ENCODE measurements at regions not wholly inside any gene's neighbourhood (a gene's known extent, or its start where the extent isn't known, plus 50 kb on each side); places are given as distances from the start of the nearest gene placed in this dataset.
A peak's percentile ranks its signal among the peaks of the same experiment; 100 is the strongest.

DNA sequence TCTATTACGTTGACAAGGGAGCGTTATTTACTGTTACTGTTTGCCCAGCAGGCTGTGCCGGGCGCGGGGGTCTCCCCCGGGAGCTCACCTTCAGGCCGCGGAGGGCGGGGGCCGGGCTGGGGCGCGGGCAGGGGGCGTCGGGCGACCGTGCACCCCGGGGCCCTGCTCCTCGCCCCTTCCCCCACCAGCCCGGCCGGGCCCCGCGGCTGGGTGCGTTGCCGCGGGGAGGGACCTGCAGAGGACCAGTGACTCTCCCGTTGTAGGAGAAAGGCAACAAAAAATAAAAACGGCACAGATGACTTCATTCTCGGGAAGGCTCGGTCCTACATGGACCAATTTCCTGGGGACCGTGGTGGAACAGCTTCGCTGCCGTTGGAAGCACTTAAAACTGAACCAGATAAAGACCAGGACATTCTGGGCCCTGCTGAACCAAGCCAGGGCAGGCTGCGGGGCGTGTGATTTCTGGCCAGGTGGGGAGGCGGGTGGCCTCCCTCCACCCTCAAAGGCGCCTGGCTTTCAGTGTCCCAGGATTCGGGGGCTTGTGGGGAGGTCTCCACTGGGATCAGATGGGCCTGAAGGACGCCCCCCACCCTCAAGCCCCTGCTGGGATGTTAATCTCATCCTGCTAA, 57.4 kb downstream of the IGLL1 start:
- DNase-seq: no peak
- Mint-ChIP-seq H3K36me3 (no peaks in the 10 kb centered on the region), H3K4me1 (peaks cover 0 to 9% of the 10 kb centered on the region in 2 donors), H3K9me3 (no peaks in the 10 kb centered on the region), H3K4me3 (peak overlapping the region; percentile 68 to 69), H3K27ac (no peak overlapping the region), H3K27me3 (peaks cover 21 to 31% of the 10 kb centered on the region in 2 donors)
- ATAC-seq (replicated peaks): no peak

- Mint-ChIP-seq H3K27ac (no peak overlapping the region), H3K4me1 (peaks cover 0 to 5% of the 10 kb centered on the region in 2 donors), H3K27me3 (peaks cover 23 to 27% of the 10 kb centered on the region in 2 donors), H3K4me3 (peak overlapping the region; percentile 68 to 69), H3K36me3 (no peaks in the 10 kb centered on the region), H3K9me3 (no peaks in the 10 kb centered on the region)
- ATAC-seq (replicated peaks) (peak; percentile 96 to 98), DNase-seq (peak; percentile 75)
These were observed 58.5 kb downstream of the IGLL1 start for GRCh38 chr22:23521441-23522113.

DNA sequence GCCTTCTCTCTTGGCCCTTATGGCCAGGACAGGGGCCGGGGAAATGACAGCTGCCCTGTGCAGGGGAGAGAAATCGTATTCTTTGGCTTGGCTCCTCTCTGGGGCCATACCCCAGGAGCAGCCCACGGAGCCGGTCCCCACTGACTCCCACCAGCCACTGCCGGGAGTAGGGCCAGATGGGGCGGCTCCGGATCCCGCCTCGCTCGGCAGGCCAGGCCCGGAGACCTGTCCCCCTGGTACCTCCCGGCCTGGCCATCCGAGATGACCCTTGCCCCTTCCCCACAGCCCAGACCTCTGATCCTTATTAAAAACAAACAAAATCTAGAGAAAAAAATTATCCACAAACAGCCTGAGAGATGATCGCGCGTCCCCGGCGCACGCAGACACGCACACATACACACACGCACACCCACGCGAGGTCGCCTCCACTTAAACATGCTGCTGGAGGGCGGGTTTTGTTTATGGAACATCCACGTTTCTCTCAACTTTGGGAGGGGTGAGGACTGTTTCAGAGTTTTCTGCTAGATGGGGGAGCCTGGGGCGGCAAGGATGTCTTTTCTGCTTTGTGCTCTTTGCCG, 59.1 kb downstream of the IGLL1 start:
- DNase-seq: no peak
- no peak for ATAC-seq (replicated peaks)
- H3K27ac Mint-ChIP-seq: no peak overlapping the region

DNA sequence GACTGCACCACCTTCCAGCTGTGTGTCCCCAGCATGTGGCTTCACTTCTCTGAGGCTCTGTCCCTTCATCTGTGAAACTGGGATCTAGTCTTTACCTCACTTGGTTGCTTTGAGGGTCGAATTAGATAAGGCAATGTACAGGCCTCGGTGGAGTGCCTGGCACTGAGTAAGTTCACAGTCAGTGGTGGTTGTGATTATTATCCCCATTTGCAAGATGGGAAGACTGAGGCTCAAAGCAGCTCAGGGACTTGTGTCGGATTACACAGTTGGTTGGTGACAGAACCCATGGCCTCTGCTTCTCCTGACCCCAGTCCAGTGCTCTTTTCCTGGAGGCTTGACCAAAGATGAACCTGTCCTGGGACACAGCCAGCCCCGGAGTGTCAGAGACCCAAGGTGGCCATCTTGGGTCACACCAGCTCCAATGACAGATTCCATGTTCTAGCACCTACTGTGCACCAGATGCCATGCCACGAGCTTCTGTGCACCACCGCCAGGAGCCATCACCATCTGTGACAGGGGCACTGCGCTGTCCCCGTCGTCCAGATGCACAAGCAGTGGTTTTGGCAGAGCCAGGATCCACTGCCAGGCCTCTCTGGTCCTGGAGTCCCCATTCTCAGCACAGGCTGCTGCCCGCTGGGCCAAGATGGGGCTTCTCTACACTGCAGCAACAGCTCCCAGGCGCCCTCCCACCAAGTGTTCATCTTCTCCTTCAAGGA, 60.5 kb downstream of the IGLL1 start:
- no peak for DNase-seq
- Mint-ChIP-seq H3K27me3 (peaks cover 23 to 27% of the 10 kb centered on the region in 2 donors), H3K4me3 (no peak overlapping the region), H3K36me3 (no peaks in the 10 kb centered on the region), H3K4me1 (peaks cover 0 to 5% of the 10 kb centered on the region in 2 donors), H3K9me3 (no peaks in the 10 kb centered on the region), H3K27ac (no peak overlapping the region)
- no peak for ATAC-seq (replicated peaks)

More for the DNA sequence above, 59.1 kb downstream of the IGLL1 start:
- Mint-ChIP-seq H3K27me3 (peaks cover 23 to 27% of the 10 kb centered on the region in 2 donors), H3K9me3 (no peaks in the 10 kb centered on the region), H3K4me1 (peaks cover 0 to 5% of the 10 kb centered on the region in 2 donors), H3K36me3 (no peaks in the 10 kb centered on the region), H3K4me3 (peak overlapping the region; percentile 57 to 68)

- Mint-ChIP-seq H3K36me3 (no peaks in the 10 kb centered on the region), H3K4me1 (peaks cover 0 to 5% of the 10 kb centered on the region in 2 donors), H3K27ac (no peak overlapping the region), H3K27me3 (peaks cover 20 to 27% of the 10 kb centered on the region in 2 donors), H3K9me3 (no peaks in the 10 kb centered on the region), H3K4me3 (no peak overlapping the region)
- DNase-seq (no peak), ATAC-seq (replicated peaks) (no peak)
These were observed 61.5 kb downstream of the IGLL1 start for GRCh38 chr22:23518376-23519187.

DNA sequence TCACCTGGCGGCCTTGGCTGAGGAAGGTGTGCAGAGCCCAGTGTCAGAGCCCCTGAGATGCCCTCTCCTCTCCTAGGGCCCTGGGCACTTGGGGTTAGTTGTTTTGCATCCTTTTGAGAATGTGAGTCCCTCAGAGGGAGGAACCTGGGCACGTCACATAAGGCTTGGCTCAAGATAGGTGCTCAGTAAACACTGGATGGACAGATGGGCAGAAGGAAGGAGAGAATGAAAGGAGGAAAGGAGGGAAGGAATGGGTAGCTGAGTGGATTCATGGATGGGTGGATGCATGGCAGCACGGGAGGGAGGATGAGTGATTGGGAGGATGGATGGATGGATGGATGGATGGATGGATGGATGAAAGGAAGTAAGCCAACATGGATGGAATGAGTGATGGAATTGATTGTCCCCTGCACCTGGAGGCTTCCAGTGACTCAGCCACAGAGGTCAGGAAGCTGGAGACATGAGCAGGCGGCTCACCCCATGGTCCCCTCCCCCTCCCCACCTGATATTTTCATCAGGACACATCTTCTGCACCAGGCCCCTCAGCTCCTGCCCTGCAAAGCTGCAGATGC, 62.2 kb downstream of the IGLL1 start:
- H3K36me3 Mint-ChIP-seq: no peaks in the 10 kb centered on the region
- ATAC-seq (replicated peaks) (no peak), DNase-seq (no peak)
- no peak overlapping the region for H3K27ac Mint-ChIP-seq
- H3K27me3 Mint-ChIP-seq: peaks cover 23 to 24% of the 10 kb centered on the region in 2 donors
- peaks cover 0 to 5% of the 10 kb centered on the region in 2 donors for H3K4me1 Mint-ChIP-seq
- no peaks in the 10 kb centered on the region for H3K9me3 Mint-ChIP-seq
- H3K4me3 Mint-ChIP-seq: no peak overlapping the region

GRCh38 chr22:23516304-23516703, 63.8 kb downstream of the IGLL1 start:
- DNase-seq (no peak), ATAC-seq (replicated peaks) (no peak)
- Mint-ChIP-seq H3K4me3 (no peak overlapping the region), H3K9me3 (no peaks in the 10 kb centered on the region), H3K36me3 (no peaks in the 10 kb centered on the region), H3K27me3 (peaks cover 17 to 20% of the 10 kb centered on the region in 2 donors), H3K27ac (no peak overlapping the region), H3K4me1 (peaks cover 0 to 5% of the 10 kb centered on the region in 2 donors)

GRCh38 chr22:23514322-23515038, 65.6 kb downstream of the IGLL1 start:
- Mint-ChIP-seq H3K4me1 (no peaks in the 10 kb centered on the region), H3K27me3 (peaks cover 10 to 15% of the 10 kb centered on the region in 2 donors), H3K36me3 (no peaks in the 10 kb centered on the region), H3K9me3 (no peaks in the 10 kb centered on the region), H3K4me3 (no peak overlapping the region), H3K27ac (peak overlapping the region; percentile 22)
- DNase-seq: no peak
- no peak for ATAC-seq (replicated peaks)

DNA sequence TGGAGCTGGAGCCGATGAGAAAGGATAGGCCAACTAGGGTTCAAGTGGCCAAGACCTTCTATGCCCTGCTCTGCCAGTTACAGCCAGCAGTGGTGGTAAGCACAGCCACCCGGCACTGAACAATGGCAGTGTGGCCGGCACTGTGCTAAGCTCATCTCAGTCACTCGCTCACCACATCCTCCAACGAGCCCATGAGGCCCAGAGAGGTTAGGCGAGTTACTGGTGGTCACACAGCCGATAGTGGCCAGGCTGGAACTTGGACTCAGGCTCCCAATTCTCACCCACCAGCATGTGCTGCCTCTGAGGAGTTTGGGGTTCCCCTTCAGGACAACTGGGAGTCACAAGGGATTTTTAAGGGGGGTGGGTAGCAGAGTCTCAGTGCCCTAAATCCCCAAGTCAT, 66.4 kb downstream of the IGLL1 start:
- Mint-ChIP-seq H3K9me3 (no peaks in the 10 kb centered on the region), H3K36me3 (no peaks in the 10 kb centered on the region), H3K4me1 (no peaks in the 10 kb centered on the region), H3K27ac (no peak overlapping the region), H3K27me3 (peaks cover 4 to 12% of the 10 kb centered on the region in 2 donors), H3K4me3 (no peak overlapping the region)
- no peak for DNase-seq
- ATAC-seq (replicated peaks): no peak

DNA sequence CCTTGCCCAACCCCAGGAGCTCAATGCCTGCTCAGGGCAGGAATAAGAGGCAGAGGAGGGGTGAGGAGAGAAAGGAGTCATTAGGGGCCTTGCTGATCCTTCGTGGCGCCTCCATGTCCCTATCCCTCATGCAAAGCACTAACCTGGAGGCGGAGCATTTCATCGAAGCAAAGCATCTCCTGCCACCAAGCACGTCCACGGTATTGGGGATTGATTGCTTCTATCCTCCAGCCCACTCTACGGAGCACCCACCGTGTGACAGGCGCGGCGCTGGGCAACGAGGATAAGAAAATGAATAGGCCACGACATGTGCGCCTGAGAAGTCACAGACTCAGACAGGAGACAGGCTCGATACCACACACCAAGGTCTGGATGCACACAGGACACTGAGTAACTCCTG, 67.0 kb downstream of the IGLL1 start:
- no peaks in the 10 kb centered on the region for H3K9me3 Mint-ChIP-seq
- H3K4me1 Mint-ChIP-seq: no peaks in the 10 kb centered on the region
- H3K27ac Mint-ChIP-seq: no peak overlapping the region
- H3K4me3 Mint-ChIP-seq: no peak overlapping the region
- H3K27me3 Mint-ChIP-seq: peaks cover 0 to 9% of the 10 kb centered on the region in 2 donors
- H3K36me3 Mint-ChIP-seq: no peaks in the 10 kb centered on the region
- ATAC-seq (replicated peaks): no peak
- DNase-seq: no peak

GRCh38 chr22:23512721-23513120, 67.4 kb downstream of the IGLL1 start:
- Mint-ChIP-seq H3K9me3 (no peaks in the 10 kb centered on the region), H3K27me3 (peaks cover 0 to 6% of the 10 kb centered on the region in 2 donors), H3K36me3 (no peaks in the 10 kb centered on the region), H3K4me3 (no peak overlapping the region), H3K27ac (no peak overlapping the region), H3K4me1 (no peaks in the 10 kb centered on the region)
- no peak for DNase-seq
- ATAC-seq (replicated peaks): no peak

- Mint-ChIP-seq H3K4me3 (no peak overlapping the region), H3K9me3 (no peaks in the 10 kb centered on the region), H3K27me3 (peaks cover 0 to 5% of the 10 kb centered on the region in 2 donors), H3K36me3 (no peaks in the 10 kb centered on the region), H3K4me1 (no peaks in the 10 kb centered on the region), H3K27ac (no peak overlapping the region)
- ATAC-seq (replicated peaks) (no peak), DNase-seq (no peak)
These were observed 67.8 kb downstream of the IGLL1 start for GRCh38 chr22:23512348-23512705.

GRCh38 chr22:23511627-23512347, 68.3 kb downstream of the IGLL1 start:
- Mint-ChIP-seq H3K27ac (no peak overlapping the region), H3K36me3 (no peaks in the 10 kb centered on the region), H3K27me3 (peaks cover 0 to 9% of the 10 kb centered on the region in 2 donors), H3K4me3 (no peak overlapping the region), H3K4me1 (no peaks in the 10 kb centered on the region), H3K9me3 (no peaks in the 10 kb centered on the region)
- no peak for DNase-seq
- no peak for ATAC-seq (replicated peaks)

Data from stimulated activated naive B cell treated with anti-CD40 and anti-IgM and Interleukin-4, amounts not matched to agents 10 μg/mL and 1 μg/mL and 100 μg/mL, for 72 hours (primary cell).